GM18868 (cell line): ENCODE measurements at regions not wholly inside any gene's neighbourhood (a gene's known extent, or its start where the extent isn't known, plus 50 kb on each side); places are given as distances from the start of the nearest gene placed in this dataset.
"Not testable (repeated sequence)": the region's sequence is repeated elsewhere in the genome, so short reads cannot be mapped to it uniquely, and the experiment has no call there.

Source experiments
- ATAC-seq: cut with Tn5 transposase; IDR thresholded peaks from one replicate; pipeline ENCODE4 v1.9.1; 2021; ENCODE audit warnings: mild to moderate bottlenecking, moderate library complexity; ENCODE audit not compliant: unreplicated experiment

DNA sequence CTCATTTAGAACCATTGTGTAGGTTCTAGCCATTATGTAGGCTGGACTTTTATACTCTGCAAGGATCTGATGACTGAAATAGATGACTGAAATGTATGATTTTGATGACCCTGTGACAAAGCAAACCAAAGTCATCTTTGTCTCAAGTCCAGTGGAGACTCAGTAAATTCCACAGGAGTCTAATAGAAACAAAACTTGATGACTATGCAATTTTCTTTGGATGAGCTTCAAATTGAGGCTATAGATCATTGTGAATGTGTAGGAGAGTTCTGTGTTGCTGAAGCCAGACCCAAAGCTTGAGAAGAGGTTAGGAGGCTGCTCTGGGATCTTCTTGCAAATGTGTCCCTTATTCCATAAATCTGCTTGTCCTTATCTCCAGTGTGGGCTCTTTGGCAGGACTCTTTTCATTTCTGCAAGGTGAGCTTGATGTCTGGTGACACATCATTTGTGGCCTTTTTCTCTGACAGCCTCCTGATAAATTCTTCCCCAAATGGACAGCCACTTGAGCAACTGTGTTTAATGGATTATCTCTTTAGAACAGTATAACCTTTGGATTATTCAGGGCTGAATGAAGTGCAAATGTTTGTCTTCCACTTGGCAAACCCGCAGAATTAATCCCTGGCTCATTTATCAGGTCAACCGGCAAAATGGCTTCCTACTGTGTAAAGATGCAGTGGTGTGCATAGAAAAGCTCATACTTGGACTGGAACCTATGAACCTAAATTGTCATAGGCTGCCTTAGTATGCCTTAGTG lies 235.1 kb upstream of the ANKH start:
- ATAC-seq: no peak

DNA sequence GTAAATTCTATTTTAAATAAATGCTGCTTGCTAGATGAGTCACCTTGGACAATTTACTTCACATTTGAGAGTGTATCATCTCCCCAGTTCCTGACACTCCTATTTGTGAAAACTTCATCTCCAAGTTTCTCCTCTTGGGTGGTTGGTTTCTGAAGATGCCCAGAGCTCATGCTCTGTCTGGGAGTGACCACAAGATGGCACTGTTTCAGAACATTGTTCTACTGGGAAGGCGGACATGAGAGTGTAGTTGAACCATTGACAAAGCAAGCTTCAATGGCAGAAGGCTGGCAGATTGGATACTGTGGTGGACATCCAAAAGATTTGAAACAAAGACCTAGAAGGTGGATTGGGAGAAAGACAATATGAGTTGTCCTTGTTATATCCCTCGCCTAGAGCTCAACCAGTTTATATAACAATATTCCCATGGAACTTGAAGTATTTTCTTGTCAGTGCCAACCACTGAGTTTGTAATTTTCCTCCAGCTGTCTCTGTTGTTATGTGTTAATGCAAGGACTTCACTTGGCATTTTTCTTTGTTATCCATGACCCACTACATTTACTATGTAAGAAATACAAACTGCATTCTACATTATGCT lies 234.3 kb upstream of the ANKH start:
- peak; percentile 94 for ATAC-seq

DNA sequence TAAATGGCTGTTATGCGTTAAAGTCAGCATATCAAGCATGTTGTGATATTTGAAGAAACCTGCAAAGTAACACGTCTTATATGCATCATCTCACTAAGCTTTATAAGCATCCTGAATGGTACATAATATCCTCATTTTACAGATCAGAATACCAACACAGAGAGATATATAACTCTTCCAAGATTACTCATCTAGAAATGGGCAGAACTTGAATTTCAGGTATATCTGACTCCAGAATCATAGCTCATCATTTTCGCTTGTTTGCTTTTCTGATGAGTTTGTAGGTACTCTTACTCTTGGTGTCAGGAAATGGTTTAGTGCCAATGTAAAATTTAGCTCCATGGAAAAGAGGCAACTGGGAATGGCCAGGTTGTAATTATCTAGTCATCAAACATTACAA lies 232.3 kb upstream of the ANKH start:
- ATAC-seq: no peak

DNA sequence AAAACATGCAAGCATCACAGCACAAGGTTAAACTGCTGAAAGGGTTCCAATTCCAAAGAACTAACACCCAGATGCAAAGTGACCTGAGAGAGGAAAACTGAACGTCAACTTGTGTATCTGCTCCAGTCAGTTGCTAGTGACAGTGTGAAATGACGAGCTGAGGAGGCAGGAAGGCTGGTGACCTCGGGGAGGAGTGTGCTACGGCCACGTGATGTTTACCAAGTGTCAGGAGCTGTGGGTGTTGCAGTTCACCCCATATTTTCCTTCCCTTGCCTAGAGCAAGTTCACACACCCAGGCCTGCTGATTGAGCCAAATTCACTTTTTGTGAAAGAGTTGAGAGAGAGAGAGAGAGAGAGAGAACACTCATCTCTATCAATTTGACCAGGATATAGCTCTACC lies 231.6 kb upstream of the ANKH start:
- ATAC-seq: no peak

DNA sequence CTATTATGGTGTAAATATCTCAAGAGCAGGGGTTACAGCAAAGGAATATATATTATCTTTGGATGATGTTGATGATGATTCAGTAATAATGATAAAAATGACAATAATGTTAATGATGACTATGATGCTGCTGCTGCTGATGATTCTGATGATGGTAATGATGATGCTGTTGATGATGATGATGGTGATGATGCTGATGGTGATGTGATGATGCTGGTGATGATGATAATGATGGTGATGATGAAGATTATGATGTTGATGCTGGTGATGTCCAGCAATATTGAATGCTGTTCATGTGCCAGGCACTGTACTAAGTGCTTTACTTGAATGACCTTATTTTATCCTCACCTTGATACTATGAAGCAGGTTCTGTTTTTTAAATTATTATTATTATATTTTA lies 226.0 kb upstream of the ANKH start:
- ATAC-seq: no peak

DNA sequence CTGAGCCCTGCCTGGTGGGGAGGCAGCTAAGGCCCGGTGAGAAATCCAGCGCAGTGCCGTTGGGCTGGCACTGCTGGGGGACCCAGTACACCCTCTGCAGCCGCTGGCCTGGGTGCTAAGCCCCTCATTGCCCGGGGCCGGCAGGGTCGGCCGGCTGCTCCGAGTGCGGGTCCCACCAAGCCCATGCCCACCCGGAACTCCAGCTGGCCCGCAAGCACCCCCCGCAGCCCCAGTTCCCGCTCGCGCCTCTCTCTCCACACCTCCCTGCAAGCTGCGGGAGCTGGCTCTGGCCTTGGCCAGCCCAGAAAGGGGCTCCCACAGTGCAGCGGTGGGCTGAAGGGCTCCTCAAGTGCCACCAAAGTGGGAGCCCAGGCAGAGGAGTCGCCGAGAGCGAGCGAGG lies 225.1 kb upstream of the ANKH start:
- ATAC-seq: not testable (repeated sequence)

DNA sequence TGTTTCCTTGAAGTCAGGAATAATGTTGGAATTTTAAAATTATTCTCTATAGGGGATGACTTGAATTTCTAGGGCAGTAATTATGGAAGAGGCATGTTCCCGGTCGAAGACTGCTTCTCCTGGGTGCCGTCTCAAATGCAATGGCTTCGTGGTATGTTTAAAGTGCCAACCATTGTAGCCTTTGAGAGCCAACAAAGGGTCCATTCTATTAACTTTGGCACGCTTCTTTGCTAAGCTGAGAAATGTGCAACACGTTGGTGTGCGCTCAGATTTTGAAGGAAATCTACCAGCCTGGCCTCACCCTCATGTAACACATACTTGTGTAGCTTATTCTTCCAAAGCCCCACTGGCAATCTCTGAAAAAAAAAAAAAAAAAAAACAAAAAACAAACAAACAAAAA lies 221.2 kb upstream of the ANKH start:
- no peak for ATAC-seq

DNA sequence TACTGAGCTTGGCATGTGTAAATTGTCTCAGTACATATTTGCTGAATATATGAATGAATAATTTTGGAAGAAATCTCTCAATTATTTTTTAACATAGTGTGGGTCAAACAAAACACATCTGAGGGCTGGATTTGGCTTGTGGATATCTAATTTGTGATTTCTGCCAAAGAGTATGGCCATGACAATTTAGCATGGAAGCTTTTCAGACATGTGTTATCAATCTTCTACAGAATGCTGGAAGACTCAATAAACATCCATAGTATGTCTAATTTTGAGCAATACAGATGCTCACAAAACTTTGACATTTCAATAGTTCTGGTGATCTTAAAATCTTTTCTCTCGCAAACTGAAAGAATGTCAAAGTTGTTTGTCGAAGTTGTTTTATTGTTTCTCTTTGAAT lies 214.1 kb upstream of the ANKH start:
- ATAC-seq: no peak

DNA sequence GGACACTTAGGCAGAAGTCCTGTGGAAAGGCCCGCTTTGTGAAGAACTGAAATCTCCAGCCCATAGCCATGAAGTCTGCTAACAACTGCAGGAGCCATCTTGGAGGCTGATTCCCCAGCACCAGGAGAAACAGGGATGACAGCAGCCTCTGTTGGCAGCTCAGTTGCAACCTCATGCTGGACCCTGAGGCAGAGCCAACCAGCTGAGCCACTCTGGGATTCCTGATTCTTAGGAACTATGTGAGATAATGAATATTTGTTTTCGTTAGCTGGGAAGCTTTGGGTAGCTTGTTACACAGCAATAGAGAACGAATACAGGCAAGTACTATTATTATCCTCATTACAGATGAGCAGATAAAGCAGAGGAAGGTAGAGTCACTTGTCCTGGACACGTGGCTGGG lies 210.5 kb upstream of the ANKH start:
- ATAC-seq: no peak

DNA sequence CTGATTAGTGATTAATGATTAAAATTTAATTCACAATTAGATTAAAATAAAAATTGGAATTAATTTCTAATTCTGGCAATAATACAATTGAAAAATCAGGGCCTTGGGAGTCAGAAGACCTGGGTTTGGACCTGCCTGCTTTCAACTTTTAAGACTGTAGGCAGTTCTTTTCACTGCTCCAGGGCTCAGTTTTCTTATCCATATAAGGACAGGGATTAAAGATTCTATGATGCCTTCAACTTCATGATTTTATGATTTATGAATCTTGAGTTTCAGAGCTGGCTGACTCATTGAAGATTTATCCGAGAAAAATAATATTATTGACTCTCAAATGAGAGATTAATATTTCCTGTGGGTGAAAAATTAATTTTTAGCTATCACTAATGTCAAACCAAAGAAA lies 208.6 kb upstream of the ANKH start:
- ATAC-seq: no peak

DNA sequence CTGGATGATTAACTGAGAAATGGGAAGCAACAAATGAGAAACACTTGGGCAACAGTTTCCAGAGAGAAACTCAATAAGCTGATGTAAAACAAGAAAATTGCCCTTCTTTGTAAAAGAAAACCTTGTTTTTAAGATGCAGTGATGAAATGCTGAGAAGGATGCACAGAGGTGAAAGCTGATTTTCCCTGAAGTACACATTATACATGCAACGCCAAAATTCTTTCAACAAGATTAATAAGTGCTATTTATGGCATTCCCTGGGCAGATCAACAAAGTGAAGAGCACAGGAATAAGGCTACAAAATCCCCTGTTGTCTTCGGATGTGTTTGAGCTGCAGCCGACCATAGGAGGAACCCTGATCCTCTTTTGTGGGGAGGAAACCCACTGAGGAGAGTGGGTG lies 208.0 kb upstream of the ANKH start:
- ATAC-seq: no peak

DNA sequence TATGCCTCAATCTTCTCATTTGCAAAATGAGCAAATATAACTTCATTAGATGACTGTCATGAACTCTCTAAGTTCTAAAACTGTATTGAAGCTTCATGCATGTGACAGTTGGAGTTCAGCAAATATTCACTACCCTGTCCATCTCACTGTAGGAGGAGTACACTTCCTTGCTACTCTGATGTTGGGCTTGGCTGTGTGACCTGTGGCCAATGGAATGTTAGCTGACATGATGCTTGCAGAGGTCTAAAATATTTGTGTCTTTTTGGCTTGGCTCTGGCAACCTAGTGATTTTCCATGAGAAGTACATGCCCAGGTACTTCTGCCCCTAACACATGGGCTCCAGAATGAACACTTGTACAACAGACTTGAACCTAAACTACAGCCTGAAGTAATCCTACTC lies 203.1 kb upstream of the ANKH start:
- ATAC-seq: no peak

DNA sequence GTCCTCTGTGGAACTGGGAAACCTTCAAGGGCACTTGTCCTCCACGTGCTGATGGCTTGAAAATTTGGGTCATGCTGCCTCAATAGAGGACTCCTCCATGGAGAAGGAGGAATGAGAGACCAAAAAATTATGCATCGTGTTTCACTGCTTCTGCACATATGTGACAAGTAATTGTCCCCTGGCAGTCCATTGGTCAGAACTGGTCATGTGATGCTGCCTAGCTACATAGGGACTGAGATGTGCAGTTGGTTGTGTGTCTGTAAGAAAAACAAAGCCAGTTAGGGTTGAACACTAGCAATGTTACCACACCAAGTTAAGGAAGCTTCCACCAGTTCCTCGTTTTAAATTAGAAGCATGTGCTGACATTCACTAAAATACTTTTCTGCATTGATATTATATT lies 201.9 kb upstream of the ANKH start:
- ATAC-seq: no peak

DNA sequence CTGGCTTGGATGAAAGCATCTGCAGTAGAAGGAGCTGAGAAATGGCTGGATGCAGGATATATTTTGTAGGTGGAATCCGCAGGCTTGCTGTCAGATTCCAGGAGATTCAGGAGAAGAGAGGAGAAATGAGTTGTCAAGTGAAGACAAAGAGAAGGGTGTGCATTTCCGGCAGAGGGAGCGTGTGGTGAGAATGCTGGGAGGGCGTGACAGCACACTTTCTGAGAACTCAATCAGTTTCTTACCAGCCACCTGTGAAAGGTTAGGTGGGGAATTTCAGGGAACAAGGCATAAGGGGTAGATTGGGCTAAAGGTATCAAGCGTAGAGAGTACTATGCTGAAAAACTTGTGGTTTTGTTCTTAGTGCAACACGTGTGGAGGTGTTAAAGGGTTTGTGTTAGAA lies 199.3 kb upstream of the ANKH start:
- ATAC-seq: no peak

DNA sequence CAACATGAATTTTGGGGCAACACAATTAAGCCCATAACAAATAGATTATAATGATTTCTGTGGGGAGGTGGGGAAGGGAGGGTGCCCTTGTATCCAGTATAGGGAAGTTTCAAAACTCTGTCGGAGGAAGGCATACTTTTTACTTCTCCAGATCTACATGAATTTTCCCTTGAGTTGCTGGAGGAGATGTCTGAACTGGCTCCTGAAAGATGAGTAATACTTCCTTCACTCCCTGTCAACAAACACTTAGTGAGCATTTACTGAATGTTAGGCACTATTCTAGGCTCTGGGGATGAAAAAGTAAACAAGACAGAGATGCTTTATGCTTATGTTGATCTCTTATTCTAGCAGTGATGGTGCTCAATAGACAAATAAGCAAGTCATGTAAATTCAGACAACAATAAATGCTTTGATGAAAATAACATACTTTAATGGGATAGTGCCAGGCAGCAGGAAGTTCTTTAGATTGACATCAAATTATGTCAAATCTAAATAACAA lies 197.9 kb upstream of the ANKH start:
- ATAC-seq: no peak

DNA sequence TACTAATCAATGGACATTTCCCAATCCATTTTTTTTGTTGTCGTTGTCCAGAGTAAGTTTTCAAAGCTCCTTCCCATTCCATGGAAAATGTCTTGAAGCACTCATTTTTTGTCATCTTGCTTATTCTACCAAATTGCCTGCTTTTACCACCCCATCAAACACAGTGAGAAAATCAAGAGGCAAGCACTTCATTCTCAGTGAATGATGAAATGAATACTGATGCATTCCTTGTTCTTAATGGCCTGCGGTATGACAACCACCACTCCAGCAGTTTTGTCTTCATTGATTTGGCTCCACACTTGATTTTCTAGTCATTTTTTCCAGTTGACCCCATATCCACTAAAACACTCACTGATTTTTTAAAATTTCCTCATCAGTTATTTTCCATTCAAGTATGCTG lies 193.5 kb upstream of the ANKH start:
- ATAC-seq: no peak

DNA sequence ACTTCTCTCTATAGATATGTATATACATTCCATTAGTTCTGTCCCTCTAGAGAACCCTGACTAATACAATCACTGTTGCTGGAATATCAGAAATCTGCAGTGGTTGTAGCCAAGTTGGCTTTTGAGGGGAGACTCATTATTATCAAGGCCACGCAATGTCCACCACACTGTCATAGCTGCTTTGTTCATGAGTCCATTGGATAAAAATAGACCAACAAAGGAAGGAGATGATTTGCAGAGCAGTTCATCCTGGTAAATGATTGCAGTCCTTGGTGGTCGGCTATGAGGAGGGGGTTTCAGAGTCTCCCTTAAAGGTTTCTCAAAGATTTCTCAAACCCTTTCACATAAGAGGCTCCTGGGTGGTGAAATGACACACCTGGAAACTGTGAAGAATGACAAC lies 192.8 kb upstream of the ANKH start:
- no peak for ATAC-seq

DNA sequence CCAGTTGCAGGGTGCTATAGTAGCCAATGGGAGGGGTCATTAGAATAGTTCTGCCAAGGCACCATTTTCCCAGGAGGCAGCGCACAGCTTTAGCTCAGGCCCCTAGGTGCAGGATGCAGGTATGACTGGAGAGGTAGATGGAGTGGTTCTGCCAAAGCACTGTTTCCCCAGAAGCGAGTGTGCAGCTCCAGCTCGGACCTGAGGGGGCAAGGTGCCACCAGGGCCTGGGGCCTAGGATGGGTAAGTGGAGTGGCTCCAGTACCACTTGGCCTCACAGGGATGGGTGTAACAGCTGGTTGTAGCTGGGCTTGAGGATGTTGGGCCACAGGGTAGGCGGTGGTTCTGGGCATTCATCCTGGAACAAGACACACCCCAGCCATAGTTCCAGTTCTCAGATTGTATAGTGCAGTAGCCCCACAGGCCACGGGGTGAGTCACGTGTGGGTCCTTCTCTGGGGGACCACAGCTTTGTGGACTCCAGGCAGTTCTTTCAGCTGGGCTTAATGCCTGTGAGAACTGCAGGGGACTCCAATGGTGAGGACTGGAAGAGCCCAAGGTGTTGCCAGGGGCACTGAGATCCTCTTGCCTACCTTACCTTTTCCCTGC lies 185.5 kb upstream of the ANKH start:
- ATAC-seq: no peak

DNA sequence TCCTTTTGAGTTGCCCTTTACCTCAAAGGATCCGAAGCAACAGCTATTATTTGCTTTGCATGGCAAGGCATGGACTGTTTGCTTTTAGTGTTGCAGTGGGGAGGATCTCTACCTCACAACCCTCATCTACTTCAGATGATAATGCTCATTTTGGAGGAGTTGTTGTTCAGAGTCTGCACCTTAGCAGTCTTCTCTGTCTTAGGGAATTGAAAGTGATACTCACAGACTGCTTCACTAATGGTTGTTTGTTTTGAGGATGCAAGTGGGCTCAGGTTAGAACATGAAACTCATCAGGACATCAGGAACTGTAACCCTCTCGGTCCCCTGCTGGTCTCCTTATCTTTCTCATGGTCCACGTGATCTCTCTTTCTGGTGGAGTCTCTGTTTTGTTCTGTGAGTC lies 172.9 kb upstream of the ANKH start:
- no peak for ATAC-seq

DNA sequence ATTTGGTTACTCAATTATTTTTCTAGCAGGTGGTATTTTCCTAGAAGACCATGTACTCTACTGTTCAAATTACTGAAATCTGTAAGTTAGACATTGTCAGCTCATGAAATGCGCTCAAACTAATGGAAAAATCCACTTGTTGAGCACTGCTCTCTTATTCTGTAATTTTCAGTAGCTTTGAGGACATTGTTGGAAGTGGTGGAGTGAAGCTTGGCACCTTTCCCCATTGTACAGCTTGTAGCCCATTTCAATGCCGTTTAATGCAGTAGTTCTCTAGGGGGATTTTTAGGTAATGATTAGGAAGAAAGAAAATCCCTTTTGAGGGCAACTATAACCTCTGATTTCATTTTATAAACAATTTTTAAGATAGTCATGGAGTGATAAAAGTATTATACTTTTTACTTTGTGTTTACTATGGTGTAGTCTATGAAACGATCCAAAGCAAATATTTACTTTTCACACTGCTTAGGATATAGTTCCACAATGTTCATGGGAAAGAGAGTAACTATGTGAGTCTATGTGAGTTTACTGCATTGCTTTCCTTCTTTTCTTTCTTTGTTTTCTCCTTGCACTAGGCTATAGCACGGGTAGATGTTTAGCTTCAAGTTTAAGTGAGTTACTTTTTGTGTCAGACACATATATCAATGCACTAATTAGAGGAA lies 165.8 kb upstream of the ANKH start:
- no peak for ATAC-seq

DNA sequence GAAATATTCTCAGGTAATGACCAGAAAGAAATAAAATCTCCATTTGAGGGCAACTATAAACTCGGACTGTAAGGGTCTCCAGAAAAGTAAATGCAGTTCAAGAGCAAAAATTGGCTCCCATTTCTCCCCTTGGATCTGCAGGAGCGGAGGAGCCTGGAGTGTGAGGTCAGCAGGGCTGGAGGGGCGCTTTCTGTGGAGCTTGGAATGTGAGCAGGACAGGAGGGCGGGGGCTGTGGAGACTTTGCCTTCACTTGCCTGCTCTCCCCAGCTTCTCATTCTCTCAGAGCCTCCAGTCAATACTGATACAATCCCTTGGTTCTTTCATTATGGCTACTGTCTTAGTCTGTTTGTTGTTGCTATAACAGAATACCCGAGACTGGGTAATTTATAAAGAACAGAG lies 162.8 kb upstream of the ANKH start:
- no peak for ATAC-seq

DNA sequence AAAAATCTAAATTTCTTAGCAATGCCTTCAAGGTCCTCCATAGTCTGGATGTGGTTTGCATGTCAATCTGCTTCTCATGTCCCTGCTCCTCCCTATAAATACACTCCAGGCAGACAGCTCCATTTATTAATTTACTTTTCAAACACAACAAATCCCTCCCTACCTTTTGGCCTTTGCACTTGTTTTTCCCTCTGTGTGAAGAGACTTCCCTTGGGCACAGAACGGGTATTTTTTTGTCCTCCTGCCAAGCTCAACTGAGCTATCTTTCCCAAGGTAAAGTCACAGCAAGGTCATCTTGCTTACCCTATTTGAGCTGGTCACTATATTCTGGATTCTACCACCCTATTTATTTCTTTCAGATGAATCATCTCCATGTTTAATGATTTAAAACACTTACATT lies 159.6 kb upstream of the ANKH start:
- ATAC-seq: no peak
